ENCODE measurements at regions not wholly inside any gene's neighbourhood (a gene's known extent, or its start where the extent isn't known, plus 50 kb on each side); places are given as distances from the start of the nearest gene placed in this dataset.

DNA sequence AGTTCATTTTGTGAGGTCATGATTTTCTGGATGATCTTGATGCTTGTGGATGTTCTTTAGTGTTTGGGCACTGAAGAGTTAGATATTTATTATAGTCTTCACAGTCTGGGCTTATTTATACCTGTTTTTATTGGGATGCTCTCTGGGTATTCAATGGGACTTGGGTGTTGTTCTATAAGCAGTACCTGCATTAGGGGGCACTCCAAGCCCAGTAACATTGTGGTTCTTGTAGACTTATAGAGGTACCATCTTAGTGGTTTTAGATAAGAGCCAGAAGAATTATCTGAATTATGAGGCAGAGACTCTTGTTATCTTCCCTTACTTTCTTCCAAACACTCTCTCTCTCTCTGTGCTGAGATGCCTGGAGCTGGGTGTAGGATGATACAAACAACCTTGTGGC, 470.0 kb downstream of the PIK3C3 start:
- no peak overlapping the region for H3K27ac ChIP-seq (ENCODE audit: extremely low read depth, low read depth, low read length)
- in situ Hi-C loops (cut with MboI) (no loop called here), intact Hi-C loops (cut with micrococcal nuclease) (no loop called here)
- CTCF ChIA-PET (ENCODE audit: low intra/inter-chr PET ratio) = no interaction called here
- ATAC-seq (no peak), DNase-seq (ENCODE audit: extremely low read depth in 1 of 4, low spot score in 3 of 4) (no peak), FAIRE-seq (no peak)
- H3K9me1 ChIP-seq (ENCODE audit: control insufficient read depth, insufficient read depth, low read length) = no peaks in the 10 kb centered on the region
- H3K4me2 ChIP-seq (ENCODE audit: insufficient read depth, low read length) = no peak overlapping the region
- H3K79me2 ChIP-seq (ENCODE audit: control insufficient read depth, insufficient read depth, low read length) = no peaks in the 10 kb centered on the region
- BruUV-seq (replicated peaks) = no TSS peak
- TF ChIP-seq ZNF274 (IDR thresholded peaks at IDR 0.05; ENCODE audit: borderline replicate concordance, low read depth, low read length) (no peak), BACH1 (tag; IDR thresholded peaks at IDR 0.05) (no peak), BMI1 (IDR thresholded peaks at IDR 0.05; ENCODE audit: low read length) (no peak), VEZF1 (CRISPR knock-in tag; IDR thresholded peaks at IDR 0.05) (no peak), PURB (CRISPR knock-in tag; IDR thresholded peaks at IDR 0.05; ENCODE audit: low read depth) (no peak), L3MBTL2 (IDR thresholded peaks at IDR 0.05) (no peak), ZNF124 (CRISPR knock-in tag; IDR thresholded peaks at IDR 0.05) (no peak), KDM2B (CRISPR knock-in tag; IDR thresholded peaks at IDR 0.05) (no peak), ZNF76 (CRISPR knock-in tag; IDR thresholded peaks at IDR 0.05; ENCODE audit: borderline replicate concordance) (no peak), FOS (IDR thresholded peaks at IDR 0.05; ENCODE audit: extremely low read depth, insufficient read length) (no peak), GABPB1 (CRISPR knock-in tag; IDR thresholded peaks at IDR 0.05) (no peak), TFE3 (CRISPR knock-in tag; IDR thresholded peaks at IDR 0.05) (no peak), EGR1 (conservative IDR thresholded peaks at IDR 0.05) (no peak), NELFE (IDR thresholded peaks at IDR 0.05; ENCODE audit: insufficient read depth, insufficient read length) (no peak), TCF3 (CRISPR knock-in tag; IDR thresholded peaks at IDR 0.05) (no peak)
- TF ChIP-seq, protein P1, sequence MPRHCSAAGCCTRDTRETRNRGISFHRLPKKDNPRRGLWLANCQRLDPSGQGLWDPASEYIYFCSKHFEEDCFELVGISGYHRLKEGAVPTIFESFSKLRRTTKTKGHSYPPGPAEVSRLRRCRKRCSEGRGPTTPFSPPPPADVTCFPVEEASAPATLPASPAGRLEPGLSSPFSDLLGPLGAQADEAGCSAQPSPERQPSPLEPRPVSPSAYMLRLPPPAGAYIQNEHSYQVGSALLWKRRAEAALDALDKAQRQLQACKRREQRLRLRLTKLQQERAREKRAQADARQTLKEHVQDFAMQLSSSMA (CRISPR knock-in tag; IDR thresholded peaks at IDR 0.05) = no peak
- H3K4me1 ChIP-seq (replicated peaks in 1 of 2; ENCODE audit: control insufficient read depth in 2 of 2, insufficient read depth in 2 of 2, low read length in 2 of 2) = no peaks in the 10 kb centered on the region
- no peaks in the 10 kb centered on the region for H4K20me1 ChIP-seq (replicated peaks; ENCODE audit: control insufficient read depth, insufficient read depth, low read length)
- H3K36me3 ChIP-seq (ENCODE audit: control insufficient read depth, insufficient read depth, low read length) = no peaks in the 10 kb centered on the region
- POLR2A ChIA-PET = no interaction called here
- H3K4me3 ChIP-seq = no peak overlapping the region
- no peak overlapping the region for H2AFZ ChIP-seq (ENCODE audit: low read depth, low read length)
- H3K27me3 ChIP-seq (ENCODE audit: control insufficient read depth in 2 of 2, insufficient read depth in 2 of 2, low read length in 2 of 2) = no peaks in the 10 kb centered on the region
- H3K9me3 ChIP-seq (replicated peaks; ENCODE audit: control insufficient read depth, insufficient read depth, low read depth, low read length) = no peaks in the 10 kb centered on the region
- H3K9ac ChIP-seq (ENCODE audit: insufficient read depth in 1 of 2, low read depth in 2 of 2, low read length in 2 of 2) = no peak overlapping the region
